ENCODE measurements at regions not wholly inside any gene's neighbourhood (a gene's known extent, or its start where the extent isn't known, plus 50 kb on each side); places are given as distances from the start of the nearest gene placed in this dataset.

GRCh38 chr13:78845656-78846365 is 186.9 kb upstream of the OBI1 start:
- Histone ChIP-seq H2AFZ (ENCODE audit: insufficient read depth, low read depth, low read length, poor library complexity, severe bottlenecking) (no peak overlapping the region), H3K4me2 (replicated peaks; ENCODE audit: low read depth, low read length, poor library complexity, severe bottlenecking) (no peak overlapping the region), H3K36me3 (replicated peaks in 1 of 2; ENCODE audit: control extremely low read depth in 1 of 2, control insufficient read depth in 1 of 2, extremely low read depth in 1 of 2, insufficient read depth in 2 of 2, low read length in 1 of 2) (no peaks in the 10 kb centered on the region), H3K4me1 (ENCODE audit: control insufficient read depth in 2 of 2, insufficient read depth in 2 of 2, low read length in 2 of 2) (no peaks in the 10 kb centered on the region), H4K20me1 (ENCODE audit: control insufficient read depth, insufficient read depth, low read length, poor library complexity, severe bottlenecking) (no peaks in the 10 kb centered on the region), H3K4me3 (ENCODE audit: control extremely low read depth in 1 of 5, extremely low read depth in 1 of 5, insufficient read depth in 1 of 5, low read depth in 2 of 5, low read length in 4 of 5) (no peak overlapping the region), H3K27ac (ENCODE audit: low read length in 2 of 2) (no peak overlapping the region), H3K79me2 (ENCODE audit: control insufficient read depth, insufficient read depth, low read length) (no peaks in the 10 kb centered on the region), H3K27me3 (replicated peaks in 1 of 4; ENCODE audit: control extremely low read depth in 1 of 4, control insufficient read depth in 3 of 4, insufficient read depth in 4 of 4, low read length in 3 of 4) (no peaks in the 10 kb centered on the region), H3K9me3 (ENCODE audit: control extremely low read depth in 1 of 3, control insufficient read depth in 2 of 3, insufficient read depth in 1 of 3, low read length in 2 of 3) (no peaks in the 10 kb centered on the region), H3K9ac (ENCODE audit: low read length) (no peak overlapping the region)
- DNase-seq (no peak), ATAC-seq (ENCODE audit: low read depth) (no peak)
- no peak overlapping the region for H3K27ac Mint-ChIP-seq
- intact Hi-C loops (cut with micrococcal nuclease), result no loop called here
- H3K4me1 Mint-ChIP-seq, result peaks cover 3% of the 10 kb centered on the region
- POLR2A ChIA-PET, result no interaction called here
- CTCF ChIA-PET, result no interaction called here
- H3K27me3 Mint-ChIP-seq, result peaks cover 10% of the 10 kb centered on the region
- peaks cover 2% of the 10 kb centered on the region for H3K9me3 Mint-ChIP-seq (ENCODE audit: insufficient read depth)
- no peak for TF ChIP-seq EZH2 (IDR thresholded peaks at IDR 0.05; ENCODE audit: borderline replicate concordance, insufficient read depth, low read depth, low read length, poor library complexity, severe bottlenecking)
- TF ChIP-seq, protein P1, sequence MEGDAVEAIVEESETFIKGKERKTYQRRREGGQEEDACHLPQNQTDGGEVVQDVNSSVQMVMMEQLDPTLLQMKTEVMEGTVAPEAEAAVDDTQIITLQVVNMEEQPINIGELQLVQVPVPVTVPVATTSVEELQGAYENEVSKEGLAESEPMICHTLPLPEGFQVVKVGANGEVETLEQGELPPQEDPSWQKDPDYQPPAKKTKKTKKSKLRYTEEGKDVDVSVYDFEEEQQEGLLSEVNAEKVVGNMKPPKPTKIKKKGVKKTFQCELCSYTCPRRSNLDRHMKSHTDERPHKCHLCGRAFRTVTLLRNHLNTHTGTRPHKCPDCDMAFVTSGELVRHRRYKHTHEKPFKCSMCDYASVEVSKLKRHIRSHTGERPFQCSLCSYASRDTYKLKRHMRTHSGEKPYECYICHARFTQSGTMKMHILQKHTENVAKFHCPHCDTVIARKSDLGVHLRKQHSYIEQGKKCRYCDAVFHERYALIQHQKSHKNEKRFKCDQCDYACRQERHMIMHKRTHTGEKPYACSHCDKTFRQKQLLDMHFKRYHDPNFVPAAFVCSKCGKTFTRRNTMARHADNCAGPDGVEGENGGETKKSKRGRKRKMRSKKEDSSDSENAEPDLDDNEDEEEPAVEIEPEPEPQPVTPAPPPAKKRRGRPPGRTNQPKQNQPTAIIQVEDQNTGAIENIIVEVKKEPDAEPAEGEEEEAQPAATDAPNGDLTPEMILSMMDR (IDR thresholded peaks at IDR 0.05), result no peak
- 100% methylated on average over 1 of the region's 3 CpGs for WGBS (ENCODE audit: insufficient coverage)
- no peak overlapping the region for H3K4me3 Mint-ChIP-seq

- intact Hi-C loops (cut with micrococcal nuclease), result no loop called here
- POLR2A ChIA-PET, result no interaction called here
- no peak overlapping the region for H3K27ac ChIP-seq (ENCODE audit: low read length in 2 of 2)
- H3K9me3 Mint-ChIP-seq (ENCODE audit: insufficient read depth), result no peaks in the 10 kb centered on the region
- ATAC-seq (ENCODE audit: low read depth) (no peak), DNase-seq (no peak)
- 80% methylated on average over 1 of the region's 4 CpGs for WGBS (ENCODE audit: insufficient coverage)
- H3K4me3 ChIP-seq (ENCODE audit: control extremely low read depth in 1 of 5, extremely low read depth in 1 of 5, insufficient read depth in 1 of 5, low read depth in 2 of 5, low read length in 4 of 5), result no peak overlapping the region
- H3K27me3 Mint-ChIP-seq, result peaks cover 13% of the 10 kb centered on the region
- H3K79me2 ChIP-seq (ENCODE audit: control insufficient read depth, insufficient read depth, low read length), result no peaks in the 10 kb centered on the region
- peaks cover 3% of the 10 kb centered on the region for H3K4me1 Mint-ChIP-seq
- no peaks in the 10 kb centered on the region for H3K9me3 ChIP-seq (ENCODE audit: control extremely low read depth in 1 of 3, control insufficient read depth in 2 of 3, insufficient read depth in 1 of 3, low read length in 2 of 3)
- no peak overlapping the region for H3K4me2 ChIP-seq (replicated peaks; ENCODE audit: low read depth, low read length, poor library complexity, severe bottlenecking)
- no peaks in the 10 kb centered on the region for H4K20me1 ChIP-seq (ENCODE audit: control insufficient read depth, insufficient read depth, low read length, poor library complexity, severe bottlenecking)
- H3K4me3 Mint-ChIP-seq, result no peak overlapping the region
- H3K4me1 ChIP-seq (ENCODE audit: control insufficient read depth in 2 of 2, insufficient read depth in 2 of 2, low read length in 2 of 2), result no peaks in the 10 kb centered on the region
- H3K27me3 ChIP-seq (replicated peaks in 1 of 4; ENCODE audit: control extremely low read depth in 1 of 4, control insufficient read depth in 3 of 4, insufficient read depth in 4 of 4, low read length in 3 of 4), result no peaks in the 10 kb centered on the region
- CTCF ChIA-PET, result interaction anchor here (0.6 kb wide), 1 partner anchor 671 kb away, joined by 5 read pairs; no protein-coding TSS in a partner anchor
- no peaks in the 10 kb centered on the region for H3K36me3 ChIP-seq (replicated peaks in 1 of 2; ENCODE audit: control extremely low read depth in 1 of 2, control insufficient read depth in 1 of 2, extremely low read depth in 1 of 2, insufficient read depth in 2 of 2, low read length in 1 of 2)
- H3K27ac Mint-ChIP-seq, result no peak overlapping the region
- no peak overlapping the region for H2AFZ ChIP-seq (ENCODE audit: insufficient read depth, low read depth, low read length, poor library complexity, severe bottlenecking)
- H3K9ac ChIP-seq (ENCODE audit: low read length), result no peak overlapping the region
- TF ChIP-seq EZH2 (IDR thresholded peaks at IDR 0.05; ENCODE audit: borderline replicate concordance, insufficient read depth, low read depth, low read length, poor library complexity, severe bottlenecking), result no peak
- TF ChIP-seq, protein P1 (IDR thresholded peaks at IDR 0.05), result no peak
Observed at GRCh38 chr13:78844106-78844505, 185.2 kb upstream of the OBI1 start.
